ENCODE measurements at regions not wholly inside any gene's neighbourhood (a gene's known extent, or its start where the extent isn't known, plus 50 kb on each side); places are given as distances from the start of the nearest gene placed in this dataset.
"Not testable (repeated sequence)": the region's sequence is repeated elsewhere in the genome, so short reads cannot be mapped to it uniquely, and the experiment has no call there.

- H3K4me1 ChIP-seq (ENCODE audit: control insufficient read depth, insufficient read depth, low read length); H3K4me3 ChIP-seq (ENCODE audit: low read depth, low read length); H3K27ac ChIP-seq (ENCODE audit: extremely low read depth, low read depth, low read length); H3K9me3 ChIP-seq (ENCODE audit: control insufficient read depth, insufficient read depth, low read depth, low read length); POLR2A ChIA-PET; H3K36me3 ChIP-seq (ENCODE audit: control insufficient read depth in 2 of 2, insufficient read depth in 1 of 2, low read length in 2 of 2): not testable (repeated sequence)
- CTCF ChIA-PET, result interaction anchor here (0.5 kb wide), 1 partner anchor 21 kb away, joined by 4 read pairs; no protein-coding TSS in a partner anchor
Measured at GRCh38 chr1:66424530-66424929, 109.4 kb upstream of the SGIP1 start.

- no peaks in the 10 kb centered on the region for H3K4me1 ChIP-seq (ENCODE audit: control insufficient read depth, insufficient read depth, low read length)
- H3K9me3 ChIP-seq (ENCODE audit: control insufficient read depth, insufficient read depth, low read depth, low read length), result no peaks in the 10 kb centered on the region
- POLR2A ChIA-PET, result no interaction called here
- no peak for TF ChIP-seq SP3 (tag by site-specific recombination; IDR thresholded peaks at IDR 0.05)
- TF ChIP-seq ZNF488 (tag by site-specific recombination; IDR thresholded peaks at IDR 0.05), result no peak
- TF ChIP-seq ZNF280D (tag by site-specific recombination; IDR thresholded peaks at IDR 0.05), result no peak
- TF ChIP-seq HOXC10 (CRISPR knock-in tag; IDR thresholded peaks at IDR 0.05), result no peak
- no peak for TF ChIP-seq HOXD13 (CRISPR knock-in tag; IDR thresholded peaks at IDR 0.05; ENCODE audit: borderline replicate concordance)
- no peak for TF ChIP-seq ZFHX2 (tag by site-specific recombination; conservative IDR thresholded peaks at IDR 0.05)
- no peak for TF ChIP-seq ZNF76 (tag by site-specific recombination; IDR thresholded peaks at IDR 0.05; ENCODE audit: borderline replicate concordance, low read depth)
- no peak for TF ChIP-seq ZNF174 (tag by site-specific recombination; IDR thresholded peaks at IDR 0.05)
- TF ChIP-seq ZBTB17 (tag by site-specific recombination; IDR thresholded peaks at IDR 0.05), result no peak
- TF ChIP-seq ZIC2 (tag by site-specific recombination; IDR thresholded peaks at IDR 0.05), result no peak
- TF ChIP-seq ZEB2 (tag by site-specific recombination; IDR thresholded peaks at IDR 0.05), result no peak
- no peak for TF ChIP-seq ZBTB7A (tag by site-specific recombination; IDR thresholded peaks at IDR 0.05; ENCODE audit: low read depth)
- TF ChIP-seq KLF9 (tag by site-specific recombination; IDR thresholded peaks at IDR 0.05; ENCODE audit: low read depth), result no peak
- no peak for TF ChIP-seq MEIS1 (CRISPR knock-in tag; IDR thresholded peaks at IDR 0.05; ENCODE audit: borderline replicate concordance)
- TF ChIP-seq SCRT2 (tag by site-specific recombination; IDR thresholded peaks at IDR 0.05), result no peak
- no peak for TF ChIP-seq PRDM2 (tag by site-specific recombination; IDR thresholded peaks at IDR 0.05; ENCODE audit: borderline replicate concordance)
- no peak for TF ChIP-seq ZNF146 (tag by site-specific recombination; IDR thresholded peaks at IDR 0.05)
- TF ChIP-seq ZNF169 (tag by site-specific recombination; IDR thresholded peaks at IDR 0.05), result no peak
- no peak for TF ChIP-seq ZSCAN16 (tag by site-specific recombination; IDR thresholded peaks at IDR 0.05)
- no peak for TF ChIP-seq SETDB1 (IDR thresholded peaks at IDR 0.05; ENCODE audit: insufficient read length, low read length)
- CTCF ChIA-PET, result no interaction called here
- H3K27ac ChIP-seq (ENCODE audit: extremely low read depth, low read depth, low read length), result no peak overlapping the region
- no peaks in the 10 kb centered on the region for H3K36me3 ChIP-seq (ENCODE audit: control insufficient read depth in 2 of 2, insufficient read depth in 1 of 2, low read length in 2 of 2)
- no peak overlapping the region for H3K4me3 ChIP-seq (ENCODE audit: low read depth, low read length)
Measured at GRCh38 chr1:66426239-66426853, 107.6 kb upstream of the SGIP1 start.
